HEK293T (cell line): ENCODE measurements at regions not wholly inside any gene's neighbourhood (a gene's known extent, or its start where the extent isn't known, plus 50 kb on each side); places are given as distances from the start of the nearest gene placed in this dataset.

Experiments used
- BHLHE40 ChIP-seq: fragments of 450-650 bp; IDR thresholded peaks from 2 replicates; pipeline ENCODE4 v1.6.1; 2016; ENCODE audit warnings: mild to moderate bottlenecking, moderate library complexity, borderline replicate concordance
- FOXM1 ChIP-seq: fragments of 450-650 bp; IDR thresholded peaks from 2 replicates; pipeline ENCODE4 v1.6.1; 2017; ENCODE audit warnings: mild to moderate bottlenecking, borderline replicate concordance
- HDGF ChIP-seq: fragments of 450-650 bp; IDR thresholded peaks from 2 replicates; pipeline ENCODE4 v1.6.1; 2017; ENCODE audit warnings: antibody characterized with exemption, borderline replicate concordance
- L3MBTL2 ChIP-seq: fragments of 450-650 bp; conservative IDR thresholded peaks from 2 replicates; pipeline ENCODE4 v1.6.1; 2016; ENCODE audit warnings: mild to moderate bottlenecking
- SP1 ChIP-seq: fragments of 450-650 bp; IDR thresholded peaks from 2 replicates; pipeline ENCODE4 v1.6.1; 2017
- TARDBP ChIP-seq: fragments of 450-650 bp; IDR thresholded peaks from 2 replicates; pipeline ENCODE4 v1.6.1; 2016

- TF ChIP-seq SP1 (no peak), TARDBP (no peak), L3MBTL2 (no peak), HDGF (no peak), FOXM1 (no peak), BHLHE40 (no peak)
These were observed 199.5 kb upstream of the CIBAR2 start for GRCh38 chr16:85311741-85312140.
